OCI-LY7 (cell line): ENCODE measurements at regions not wholly inside any gene's neighbourhood (a gene's known extent, or its start where the extent isn't known, plus 50 kb on each side); places are given as distances from the start of the nearest gene placed in this dataset.

ENCODE experiments used
- EZH2phosphoT487 ChIP-seq: fragments of 200-600 bp; sonication (generic); IDR thresholded peaks from 2 replicates; pipeline ENCODE4 v1.6.1; 2018; ENCODE audit warnings: low read depth, borderline replicate concordance, mild to moderate bottlenecking, mixed run types, antibody characterized with exemption, low read length, moderate library complexity, mixed read lengths
- TF ChIP-seq, protein P1 (sequence below): fragments of 200-600 bp; sonication (generic); conservative IDR thresholded peaks from 2 replicates; pipeline ENCODE4 v1.5.1; 2014; ENCODE audit warnings: mild to moderate bottlenecking, antibody characterized with exemption, low read length, moderate library complexity, mixed read lengths

DNA sequence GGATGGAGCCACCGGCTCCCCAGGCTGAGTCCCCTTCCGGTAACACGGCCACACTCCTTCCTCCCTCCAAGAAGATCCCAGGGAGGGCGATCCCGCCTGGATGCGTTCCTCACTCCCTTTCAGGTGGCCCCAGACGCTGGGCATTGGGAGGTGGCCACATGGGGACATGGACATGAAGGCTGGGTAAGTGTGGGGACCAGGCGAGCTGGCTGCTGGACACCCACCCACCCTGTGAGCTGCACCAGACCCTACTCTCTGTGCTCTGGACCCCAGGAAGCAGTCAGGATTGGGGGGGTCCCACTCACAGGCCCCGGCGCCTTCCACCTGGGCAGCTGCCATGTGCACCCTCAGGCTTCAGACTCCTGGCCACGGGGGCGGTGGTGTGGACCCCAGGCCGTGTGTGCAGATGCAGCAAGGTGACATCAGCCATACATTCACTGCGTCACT, 932.8 kb downstream of the BRD1 start:
- TF ChIP-seq, protein P1, sequence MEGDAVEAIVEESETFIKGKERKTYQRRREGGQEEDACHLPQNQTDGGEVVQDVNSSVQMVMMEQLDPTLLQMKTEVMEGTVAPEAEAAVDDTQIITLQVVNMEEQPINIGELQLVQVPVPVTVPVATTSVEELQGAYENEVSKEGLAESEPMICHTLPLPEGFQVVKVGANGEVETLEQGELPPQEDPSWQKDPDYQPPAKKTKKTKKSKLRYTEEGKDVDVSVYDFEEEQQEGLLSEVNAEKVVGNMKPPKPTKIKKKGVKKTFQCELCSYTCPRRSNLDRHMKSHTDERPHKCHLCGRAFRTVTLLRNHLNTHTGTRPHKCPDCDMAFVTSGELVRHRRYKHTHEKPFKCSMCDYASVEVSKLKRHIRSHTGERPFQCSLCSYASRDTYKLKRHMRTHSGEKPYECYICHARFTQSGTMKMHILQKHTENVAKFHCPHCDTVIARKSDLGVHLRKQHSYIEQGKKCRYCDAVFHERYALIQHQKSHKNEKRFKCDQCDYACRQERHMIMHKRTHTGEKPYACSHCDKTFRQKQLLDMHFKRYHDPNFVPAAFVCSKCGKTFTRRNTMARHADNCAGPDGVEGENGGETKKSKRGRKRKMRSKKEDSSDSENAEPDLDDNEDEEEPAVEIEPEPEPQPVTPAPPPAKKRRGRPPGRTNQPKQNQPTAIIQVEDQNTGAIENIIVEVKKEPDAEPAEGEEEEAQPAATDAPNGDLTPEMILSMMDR: no peak
- TF ChIP-seq EZH2phosphoT487: no peak
